ENCODE measurements at regions not wholly inside any gene's neighbourhood (a gene's known extent, or its start where the extent isn't known, plus 50 kb on each side); places are given as distances from the start of the nearest gene placed in this dataset.

- DNase-seq (ENCODE audit: low spot score) = no peak
- TF ChIP-seq CTCF (IDR thresholded peaks at IDR 0.05; ENCODE audit: extremely low read depth, missing control alignments) = no peak
Observed at GRCh38 chr22:47327241-47327640, 564.8 kb downstream of the TBC1D22A start.

- no peak for DNase-seq (ENCODE audit: low spot score)
- TF ChIP-seq CTCF (IDR thresholded peaks at IDR 0.05; ENCODE audit: extremely low read depth, missing control alignments) = no peak
Observed at GRCh38 chr22:47325249-47325648, 562.8 kb downstream of the TBC1D22A start.

GRCh38 chr22:47324435-47324990 lies 562.1 kb downstream of the TBC1D22A start:
- DNase-seq (ENCODE audit: low spot score) = no peak
- no peak for TF ChIP-seq CTCF (IDR thresholded peaks at IDR 0.05; ENCODE audit: extremely low read depth, missing control alignments)

- TF ChIP-seq CTCF (IDR thresholded peaks at IDR 0.05; ENCODE audit: extremely low read depth, missing control alignments) = no peak
Observed at GRCh38 chr22:47323518-47323917, 561.1 kb downstream of the TBC1D22A start.

GRCh38 chr22:47322854-47323253 lies 560.4 kb downstream of the TBC1D22A start:
- no peak for TF ChIP-seq CTCF (IDR thresholded peaks at IDR 0.05; ENCODE audit: extremely low read depth, missing control alignments)
- no peak for DNase-seq (ENCODE audit: low spot score)

More at GRCh38 chr22:47323518-47323917, 561.1 kb downstream of the TBC1D22A start:
- no peak for DNase-seq (ENCODE audit: low spot score)

DNA sequence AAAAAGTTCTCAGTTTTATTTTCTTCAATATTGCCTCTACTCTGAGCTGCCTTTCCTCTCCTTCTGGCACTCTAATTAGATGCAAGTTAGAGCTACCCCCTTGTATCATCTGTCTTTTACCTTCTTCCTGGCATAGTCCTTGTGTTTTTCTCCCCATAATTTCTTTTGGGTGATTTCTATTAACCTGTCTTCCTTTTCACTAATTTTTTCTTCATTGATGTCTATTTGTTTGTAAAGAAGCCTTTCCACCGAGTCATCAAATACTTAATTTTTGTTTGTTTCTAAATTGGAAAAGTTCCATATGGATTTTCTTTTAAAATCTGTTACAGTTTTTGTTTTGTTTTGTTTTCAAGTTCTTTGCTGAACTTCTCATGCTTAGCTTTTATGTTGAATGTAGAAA lies 558.1 kb downstream of the TBC1D22A start:
- no peak for TF ChIP-seq CTCF (IDR thresholded peaks at IDR 0.05; ENCODE audit: extremely low read depth, missing control alignments)
- DNase-seq (ENCODE audit: low spot score) = no peak

- no peak for TF ChIP-seq CTCF (IDR thresholded peaks at IDR 0.05; ENCODE audit: extremely low read depth, missing control alignments)
- no peak for DNase-seq (ENCODE audit: low spot score)
Observed at GRCh38 chr22:47318041-47318737, 555.7 kb downstream of the TBC1D22A start.

All from GM20000 (cell line).